ENCODE measurements at regions not wholly inside any gene's neighbourhood (a gene's known extent, or its start where the extent isn't known, plus 50 kb on each side); places are given as distances from the start of the nearest gene placed in this dataset.

- no peak for DNase-seq (ENCODE audit: extremely low read depth in 1 of 11, low read depth in 9 of 11, low spot score in 4 of 11)
Observed at GRCh38 chr10:107689323-107689722, 524.8 kb upstream of the SORCS1 start.

GRCh38 chr10:107687701-107688100 is 523.2 kb upstream of the SORCS1 start:
- no peak for DNase-seq (ENCODE audit: extremely low read depth in 1 of 11, low read depth in 9 of 11, low spot score in 4 of 11)

GRCh38 chr10:107686095-107686494 is 521.6 kb upstream of the SORCS1 start:
- no peak for DNase-seq (ENCODE audit: extremely low read depth in 1 of 11, low read depth in 9 of 11, low spot score in 4 of 11)

GRCh38 chr10:107671960-107672359 is 507.5 kb upstream of the SORCS1 start:
- no peak for DNase-seq (ENCODE audit: extremely low read depth in 1 of 11, low read depth in 9 of 11, low spot score in 4 of 11)

- no peak for DNase-seq (ENCODE audit: extremely low read depth in 1 of 11, low read depth in 9 of 11, low spot score in 4 of 11)
Observed at GRCh38 chr10:107666214-107666613, 501.7 kb upstream of the SORCS1 start.

- DNase-seq (ENCODE audit: extremely low read depth in 1 of 11, low read depth in 9 of 11, low spot score in 4 of 11) = no peak
Observed at GRCh38 chr10:107665459-107665858, 501.0 kb upstream of the SORCS1 start.

- no peak for DNase-seq (ENCODE audit: extremely low read depth in 1 of 11, low read depth in 9 of 11, low spot score in 4 of 11)
Observed at GRCh38 chr10:107657851-107658250, 493.3 kb upstream of the SORCS1 start.

- no peak for DNase-seq (ENCODE audit: extremely low read depth in 1 of 11, low read depth in 9 of 11, low spot score in 4 of 11)
Observed at GRCh38 chr10:107656932-107657331, 492.4 kb upstream of the SORCS1 start.

- DNase-seq (ENCODE audit: extremely low read depth in 1 of 11, low read depth in 9 of 11, low spot score in 4 of 11) = peak in 9 of 11 donors; percentile 10 to 49 (median 15)
Observed at GRCh38 chr10:107653832-107654287, 489.4 kb upstream of the SORCS1 start.

GRCh38 chr10:107650939-107651338 is 486.4 kb upstream of the SORCS1 start:
- DNase-seq (ENCODE audit: extremely low read depth in 1 of 11, low read depth in 9 of 11, low spot score in 4 of 11) = no peak

- no peak for DNase-seq (ENCODE audit: extremely low read depth in 1 of 11, low read depth in 9 of 11, low spot score in 4 of 11)
Observed at GRCh38 chr10:107649249-107649648, 484.7 kb upstream of the SORCS1 start.

GRCh38 chr10:107647462-107647861 is 483.0 kb upstream of the SORCS1 start:
- no peak for DNase-seq (ENCODE audit: extremely low read depth in 1 of 11, low read depth in 9 of 11, low spot score in 4 of 11)

- DNase-seq (ENCODE audit: extremely low read depth in 1 of 11, low read depth in 9 of 11, low spot score in 4 of 11) = no peak
Observed at GRCh38 chr10:107631876-107632275, 467.4 kb upstream of the SORCS1 start.

GRCh38 chr10:107626862-107627261 is 462.4 kb upstream of the SORCS1 start:
- no peak for DNase-seq (ENCODE audit: extremely low read depth in 1 of 11, low read depth in 9 of 11, low spot score in 4 of 11)

- DNase-seq (ENCODE audit: extremely low read depth in 1 of 11, low read depth in 9 of 11, low spot score in 4 of 11) = no peak
Observed at GRCh38 chr10:107623292-107623691, 458.8 kb upstream of the SORCS1 start.

GRCh38 chr10:107619139-107619538 is 454.6 kb upstream of the SORCS1 start:
- DNase-seq (ENCODE audit: extremely low read depth in 1 of 11, low read depth in 9 of 11, low spot score in 4 of 11) = no peak

- no peak for DNase-seq (ENCODE audit: extremely low read depth in 1 of 11, low read depth in 9 of 11, low spot score in 4 of 11)
Observed at GRCh38 chr10:107618504-107618994, 454.0 kb upstream of the SORCS1 start.

- DNase-seq (ENCODE audit: extremely low read depth in 1 of 11, low read depth in 9 of 11, low spot score in 4 of 11) = no peak
Observed at GRCh38 chr10:107616463-107617410, 452.2 kb upstream of the SORCS1 start.

GRCh38 chr10:107616031-107616430 is 451.5 kb upstream of the SORCS1 start:
- DNase-seq (ENCODE audit: extremely low read depth in 1 of 11, low read depth in 9 of 11, low spot score in 4 of 11) = no peak

GRCh38 chr10:107614939-107615685 is 450.6 kb upstream of the SORCS1 start:
- no peak for DNase-seq (ENCODE audit: extremely low read depth in 1 of 11, low read depth in 9 of 11, low spot score in 4 of 11)
